GM10248 (cell line): ENCODE measurements at regions not wholly inside any gene's neighbourhood (a gene's known extent, or its start where the extent isn't known, plus 50 kb on each side); places are given as distances from the start of the nearest gene placed in this dataset.
"Not testable (repeated sequence)": the region's sequence is repeated elsewhere in the genome, so short reads cannot be mapped to it uniquely, and the experiment has no call there.

Source experiments
- CTCF ChIA-PET: fragments of 300-600 bp; sonication (Branson Sonifier 250); formaldehyde crosslinking; extraction: SDS; loops from one replicate; lab custom pipeline; 2021; ENCODE audit warnings: antibody characterized with exemption; lab: Yijun Ruan, JAX
- POLR2A ChIA-PET: fragments of 350-650 bp; sonication (Branson Sonifier 250); formaldehyde crosslinking; extraction: SDS; loops from one replicate; lab custom pipeline; 2020; ENCODE audit warnings: antibody characterized with exemption; lab: Yijun Ruan, JAX
- DNase-seq: peaks from one replicate; pipeline ENCODE4 v3.0.0; 2012; ENCODE audit errors: extremely low spot score
- TF ChIP-seq, protein P1 (sequence below): IDR thresholded peaks from 2 replicates; pipeline ENCODE4 v1.5.1; 2012; ENCODE audit warnings: mild to moderate bottlenecking, low read depth; ENCODE audit errors: extremely low read depth, missing control alignments, control extremely low read depth

DNA sequence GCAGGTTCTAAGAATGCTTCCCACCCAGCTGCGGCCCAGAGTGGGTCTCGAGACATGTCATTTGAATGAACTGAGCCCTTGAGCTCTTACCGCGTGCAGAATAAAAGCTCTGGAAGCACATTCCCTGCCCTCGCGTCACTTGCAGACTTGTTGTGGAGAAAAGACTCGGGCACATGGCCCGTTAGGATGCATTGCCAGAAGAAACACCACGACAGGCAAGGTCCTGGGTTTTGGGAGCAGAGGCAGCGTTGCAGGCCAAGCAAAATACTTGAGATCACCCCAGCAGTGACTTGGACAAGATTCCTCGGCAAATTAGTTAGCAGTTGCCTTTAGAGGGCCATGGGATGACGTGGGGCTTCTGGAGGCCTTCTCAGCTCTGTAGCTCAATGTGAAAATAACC lies 170.8 kb upstream of the MSX2 start:
- ChIA-PET POLR2A (no interaction called here), CTCF (no interaction called here)
- no peak for DNase-seq
- TF ChIP-seq, protein P1, sequence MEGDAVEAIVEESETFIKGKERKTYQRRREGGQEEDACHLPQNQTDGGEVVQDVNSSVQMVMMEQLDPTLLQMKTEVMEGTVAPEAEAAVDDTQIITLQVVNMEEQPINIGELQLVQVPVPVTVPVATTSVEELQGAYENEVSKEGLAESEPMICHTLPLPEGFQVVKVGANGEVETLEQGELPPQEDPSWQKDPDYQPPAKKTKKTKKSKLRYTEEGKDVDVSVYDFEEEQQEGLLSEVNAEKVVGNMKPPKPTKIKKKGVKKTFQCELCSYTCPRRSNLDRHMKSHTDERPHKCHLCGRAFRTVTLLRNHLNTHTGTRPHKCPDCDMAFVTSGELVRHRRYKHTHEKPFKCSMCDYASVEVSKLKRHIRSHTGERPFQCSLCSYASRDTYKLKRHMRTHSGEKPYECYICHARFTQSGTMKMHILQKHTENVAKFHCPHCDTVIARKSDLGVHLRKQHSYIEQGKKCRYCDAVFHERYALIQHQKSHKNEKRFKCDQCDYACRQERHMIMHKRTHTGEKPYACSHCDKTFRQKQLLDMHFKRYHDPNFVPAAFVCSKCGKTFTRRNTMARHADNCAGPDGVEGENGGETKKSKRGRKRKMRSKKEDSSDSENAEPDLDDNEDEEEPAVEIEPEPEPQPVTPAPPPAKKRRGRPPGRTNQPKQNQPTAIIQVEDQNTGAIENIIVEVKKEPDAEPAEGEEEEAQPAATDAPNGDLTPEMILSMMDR = no peak

DNA sequence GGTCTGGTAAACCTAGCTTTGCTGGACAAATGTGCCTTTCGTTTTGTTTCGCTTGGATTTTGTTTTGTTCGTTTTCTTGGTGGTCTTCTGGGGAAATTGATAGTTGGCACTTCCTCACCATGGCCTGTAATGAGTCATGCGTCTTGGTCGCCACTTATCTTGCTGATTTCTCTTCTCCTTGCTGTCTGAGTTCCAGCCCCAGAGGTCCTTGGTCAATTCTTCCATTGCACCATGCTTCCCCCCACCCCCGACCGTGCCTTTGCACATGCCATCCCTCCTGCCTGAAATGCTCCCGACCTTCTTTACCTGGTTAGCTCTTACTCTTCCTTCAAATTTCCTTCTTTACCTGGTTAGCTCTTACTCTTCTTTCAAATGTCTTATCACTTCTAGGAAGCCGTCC lies 168.7 kb upstream of the MSX2 start:
- CTCF ChIA-PET = no interaction called here
- no peak for DNase-seq
- POLR2A ChIA-PET = no interaction called here

DNA sequence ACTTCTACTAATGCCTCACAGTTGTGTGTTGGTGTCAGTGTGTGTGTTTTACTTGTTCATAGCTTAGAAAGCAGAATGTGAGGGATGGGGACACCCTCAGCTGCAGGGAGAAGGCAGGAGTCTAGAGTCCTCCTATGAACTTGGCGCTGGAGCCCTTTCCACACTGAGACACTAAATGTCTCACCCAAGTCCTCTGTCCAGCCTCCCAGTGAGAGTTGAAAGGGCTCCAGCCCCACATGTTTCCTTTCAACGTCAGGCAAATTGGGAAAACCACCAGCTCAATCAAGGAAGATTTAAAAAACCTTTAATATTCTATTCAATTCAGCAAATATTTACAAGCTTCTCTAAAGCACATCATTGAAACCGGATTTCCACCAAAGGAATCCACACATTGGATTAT lies 167.6 kb upstream of the MSX2 start:
- DNase-seq = no peak
- ChIA-PET CTCF (no interaction called here), POLR2A (no interaction called here)
- TF ChIP-seq, protein P1 = no peak

More for the DNA sequence above, 168.7 kb upstream of the MSX2 start:
- TF ChIP-seq, protein P1 = no peak

DNA sequence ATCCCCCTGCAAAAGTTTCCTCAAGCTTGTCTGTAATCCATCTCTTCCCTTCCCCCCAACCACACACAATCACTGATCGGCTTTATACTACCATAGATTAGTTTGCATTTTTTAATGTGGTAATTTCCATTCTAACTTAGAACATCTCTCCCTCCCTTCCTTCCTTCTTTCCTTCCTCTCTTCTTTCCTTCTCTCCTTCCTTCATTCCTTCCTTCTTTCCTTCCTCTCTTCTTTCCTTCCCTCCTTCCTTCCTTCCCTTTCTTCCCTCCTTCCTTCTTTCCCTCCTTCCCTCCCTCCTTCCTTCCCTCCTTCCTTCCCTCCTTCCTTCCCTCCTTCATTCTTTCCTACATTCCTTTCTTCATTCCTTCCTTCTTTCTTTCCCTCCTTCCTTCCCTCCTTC lies 166.2 kb upstream of the MSX2 start:
- CTCF ChIA-PET = no interaction called here
- no peak for DNase-seq
- TF ChIP-seq, protein P1 = no peak
- POLR2A ChIA-PET = no interaction called here

DNA sequence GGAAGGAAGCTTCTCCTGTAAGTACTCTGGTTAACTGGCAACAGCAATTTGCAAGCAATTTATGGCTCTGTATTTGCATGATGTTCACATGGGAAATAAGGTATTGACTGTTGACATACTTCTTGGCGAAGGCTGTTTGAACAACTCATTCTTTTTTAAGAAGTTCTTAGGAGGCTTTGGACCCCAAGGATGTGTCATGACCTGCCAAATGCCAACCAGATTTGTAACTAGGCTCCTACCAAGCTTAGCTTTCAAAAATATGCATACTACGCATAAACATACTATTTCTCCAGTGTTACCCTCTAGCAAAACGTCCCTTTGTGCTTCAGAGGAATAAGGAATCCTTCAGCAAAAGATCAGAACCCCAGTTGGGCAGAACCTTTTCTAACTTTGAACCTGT lies 165.2 kb upstream of the MSX2 start:
- ChIA-PET POLR2A (no interaction called here), CTCF (no interaction called here)
- TF ChIP-seq, protein P1 = no peak
- no peak for DNase-seq

DNA sequence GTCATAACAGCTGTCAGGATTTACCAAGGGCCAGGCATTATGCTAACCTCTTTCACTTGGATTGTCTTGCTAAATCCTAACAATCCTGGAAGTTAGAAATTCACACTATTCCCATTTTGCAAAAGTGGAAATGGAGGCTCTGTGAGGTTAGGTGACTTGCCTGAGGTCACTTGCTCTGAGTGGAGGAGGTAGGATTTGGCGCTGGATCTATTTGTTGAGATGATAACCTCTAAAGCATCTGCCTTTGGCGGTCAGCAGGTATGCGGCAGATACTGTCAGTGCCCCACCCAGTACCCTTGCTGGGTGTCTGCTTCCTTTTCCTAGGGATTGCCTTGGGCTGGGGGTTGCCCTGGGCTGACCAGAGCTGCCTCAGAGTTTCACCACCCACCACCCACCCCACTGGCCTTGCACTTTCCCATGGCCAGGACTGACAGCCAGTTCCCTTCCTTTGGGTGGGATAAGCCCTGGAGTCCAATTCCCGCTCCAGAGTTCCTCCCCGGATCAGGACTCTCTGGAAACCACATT lies 164.8 kb upstream of the MSX2 start:
- CTCF ChIA-PET = no interaction called here
- no peak for DNase-seq
- TF ChIP-seq, protein P1 = no peak
- POLR2A ChIA-PET = no interaction called here

DNA sequence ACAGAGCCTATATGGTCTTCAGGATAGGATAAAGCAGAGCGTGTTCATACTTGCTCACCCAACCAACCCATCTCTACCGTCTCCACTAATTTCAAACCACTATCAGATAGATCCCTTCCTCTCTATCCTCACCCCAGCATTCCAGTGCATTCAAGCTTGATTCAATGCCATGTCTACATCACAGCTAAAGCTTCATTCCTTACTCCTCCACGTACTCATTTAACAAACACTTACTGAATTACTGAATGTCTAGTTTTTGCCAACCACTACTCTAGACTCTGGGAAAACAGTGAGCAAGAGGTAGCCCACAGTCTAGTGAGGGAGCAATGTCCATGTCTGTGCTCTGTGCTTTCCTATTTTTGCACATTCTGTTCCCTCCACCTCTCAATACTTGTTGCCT lies 163.5 kb upstream of the MSX2 start:
- DNase-seq = no peak
- TF ChIP-seq, protein P1 = no peak
- POLR2A ChIA-PET = no interaction called here
- CTCF ChIA-PET = no interaction called here

DNA sequence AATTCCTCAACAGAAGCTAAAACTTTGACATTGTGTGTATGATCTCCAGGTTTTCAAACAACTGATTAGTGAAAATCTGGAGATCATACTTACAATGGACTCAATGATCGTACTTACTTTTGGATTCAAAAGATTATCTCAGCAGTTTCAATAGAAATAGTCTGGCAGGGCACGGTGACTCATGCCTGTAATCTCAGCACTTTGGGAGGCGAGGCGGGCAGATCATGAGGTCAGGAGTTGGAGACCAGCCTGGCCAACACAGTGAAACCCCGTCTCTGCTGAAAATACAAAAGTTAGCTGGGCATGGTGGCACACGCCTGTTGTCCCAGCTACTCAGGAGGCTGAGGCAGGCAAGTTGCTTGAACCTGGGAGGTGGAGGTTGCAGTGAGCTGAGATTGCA lies 161.3 kb upstream of the MSX2 start:
- DNase-seq, CTCF ChIA-PET, POLR2A ChIA-PET: not testable (repeated sequence)
